Femur (tissue), 1 donor: ENCODE measurements at regions not wholly inside any gene's neighbourhood (a gene's known extent, or its start where the extent isn't known, plus 50 kb on each side); places are given as distances from the start of the nearest gene placed in this dataset.

Experiments used
- DNase-seq: peaks from one replicate; pipeline ENCODE4 v3.0.0-alpha.2; 2017

DNA sequence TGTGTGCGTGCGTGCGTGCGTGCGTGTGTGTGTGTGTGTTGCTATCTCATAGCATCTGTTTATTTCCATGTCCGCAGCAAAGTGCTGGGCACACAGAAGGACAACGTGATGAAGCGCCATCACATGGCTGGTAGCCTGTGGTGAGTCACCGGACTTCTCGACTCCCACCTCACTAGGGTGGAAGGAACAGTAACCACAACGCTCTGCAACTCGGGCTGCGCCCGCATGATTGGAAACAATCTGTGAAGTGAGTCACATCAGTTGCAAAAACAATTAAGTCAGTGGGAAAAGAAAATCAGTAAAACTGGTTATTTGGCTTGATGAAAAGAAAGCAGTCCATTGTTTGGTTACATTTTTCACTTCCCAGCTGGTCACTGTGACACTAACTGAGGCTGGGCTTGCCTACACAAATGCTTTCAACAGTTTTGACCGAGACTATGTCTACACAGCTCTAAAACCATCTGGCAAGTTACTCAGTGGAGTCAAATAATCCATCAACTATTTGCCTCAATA, 437.3 kb upstream of the CADM1 start:
- no peak for DNase-seq

DNA sequence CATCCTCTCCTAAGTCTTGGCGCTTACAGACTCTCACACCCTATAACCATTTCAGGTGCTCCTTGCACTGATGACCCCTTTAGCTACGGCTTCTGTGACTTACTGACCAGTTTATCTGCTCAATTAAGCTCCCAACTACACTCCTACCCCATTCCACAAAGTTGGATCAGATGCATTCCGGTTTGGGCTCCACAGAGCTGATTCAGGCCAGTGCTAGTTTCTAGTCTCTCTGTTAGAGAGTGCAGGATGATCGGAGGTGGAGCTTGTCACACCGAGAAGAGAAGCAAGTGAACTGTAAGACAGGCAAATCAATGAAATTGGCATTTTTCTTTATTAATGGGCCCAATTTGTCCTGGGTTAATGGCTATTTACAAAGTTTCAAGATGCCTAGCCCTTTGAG, 436.8 kb upstream of the CADM1 start:
- DNase-seq, result no peak

DNA sequence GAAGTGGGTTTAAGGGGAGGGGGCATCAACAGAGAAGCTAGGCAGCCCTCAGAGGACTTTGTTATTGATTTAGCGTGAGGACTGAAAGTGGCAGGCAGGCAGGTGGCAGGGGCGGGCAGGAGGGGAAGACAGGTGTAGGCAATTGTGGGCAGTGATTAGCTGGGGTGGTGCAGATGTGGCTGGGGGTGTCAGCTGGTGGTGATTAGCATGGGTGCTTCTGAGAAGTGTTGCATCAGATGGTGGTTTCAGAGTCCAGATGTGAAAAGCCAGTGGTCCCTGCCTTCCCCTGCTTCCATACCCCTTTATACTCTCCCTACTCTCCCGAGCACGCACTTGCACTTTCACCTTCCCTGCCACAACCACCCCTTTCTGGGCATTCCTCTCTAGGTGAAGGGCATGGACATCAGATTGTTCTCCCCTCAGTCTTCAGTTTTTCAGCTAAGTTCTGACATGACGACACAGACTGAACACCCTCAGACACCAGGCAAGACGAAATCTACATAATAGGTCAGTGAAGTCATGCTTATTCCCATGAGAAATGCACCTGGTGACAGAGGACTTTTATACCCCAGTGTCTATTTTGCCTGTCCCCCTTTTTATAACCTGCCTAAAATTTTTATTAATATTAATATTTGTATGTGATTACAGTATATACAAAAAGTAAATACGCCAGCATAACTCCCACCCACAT, 435.7 kb upstream of the CADM1 start:
- DNase-seq, result no peak

DNA sequence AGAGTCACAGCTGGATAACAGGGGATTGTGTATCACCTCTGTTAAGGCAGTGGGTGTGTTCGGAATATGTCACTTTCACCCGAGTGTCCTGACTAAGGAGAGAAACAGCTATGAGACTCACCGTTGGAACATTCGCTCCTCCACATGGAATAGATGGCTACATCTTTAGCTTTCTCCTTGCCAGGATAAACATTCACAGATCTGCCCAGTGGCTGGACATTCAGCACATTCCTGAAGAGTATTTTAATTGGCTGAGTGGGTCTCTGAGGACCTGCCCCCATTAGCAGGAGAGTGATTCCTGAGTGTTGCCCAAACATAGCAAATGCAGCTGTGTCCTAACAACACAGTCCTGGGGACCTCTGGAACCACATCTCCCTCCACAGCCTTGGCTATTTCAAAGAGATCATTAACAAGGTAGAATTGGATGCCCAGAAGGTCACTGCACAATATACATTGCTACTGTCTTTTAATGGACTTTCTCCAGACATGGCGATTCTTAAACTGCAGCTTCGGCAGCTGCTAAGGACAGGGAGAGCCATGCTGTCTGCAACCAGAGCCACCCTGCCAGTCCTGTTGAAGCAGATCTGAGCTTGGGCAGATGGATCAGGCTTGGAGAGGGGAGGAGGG, 435.0 kb upstream of the CADM1 start:
- no peak for DNase-seq

DNA sequence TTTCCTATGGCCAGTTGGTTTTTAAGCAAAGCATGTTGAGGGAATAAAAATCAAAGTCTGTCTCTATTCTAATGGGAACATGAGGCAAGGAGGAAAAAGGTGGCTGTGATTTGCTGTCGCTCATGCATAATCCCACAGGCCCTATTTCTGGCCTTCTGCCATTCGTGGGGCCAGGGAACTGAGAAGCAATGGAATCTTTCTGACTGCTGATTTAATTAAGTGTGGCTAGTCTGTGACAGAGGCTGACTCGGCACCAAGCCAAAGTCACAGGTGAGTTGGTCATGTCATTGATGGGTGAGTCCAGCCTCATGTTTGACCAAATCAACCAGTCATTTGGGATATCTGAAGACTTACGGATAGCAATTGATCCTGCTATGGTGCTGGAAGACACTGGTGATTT, 429.3 kb upstream of the CADM1 start:
- no peak for DNase-seq

DNA sequence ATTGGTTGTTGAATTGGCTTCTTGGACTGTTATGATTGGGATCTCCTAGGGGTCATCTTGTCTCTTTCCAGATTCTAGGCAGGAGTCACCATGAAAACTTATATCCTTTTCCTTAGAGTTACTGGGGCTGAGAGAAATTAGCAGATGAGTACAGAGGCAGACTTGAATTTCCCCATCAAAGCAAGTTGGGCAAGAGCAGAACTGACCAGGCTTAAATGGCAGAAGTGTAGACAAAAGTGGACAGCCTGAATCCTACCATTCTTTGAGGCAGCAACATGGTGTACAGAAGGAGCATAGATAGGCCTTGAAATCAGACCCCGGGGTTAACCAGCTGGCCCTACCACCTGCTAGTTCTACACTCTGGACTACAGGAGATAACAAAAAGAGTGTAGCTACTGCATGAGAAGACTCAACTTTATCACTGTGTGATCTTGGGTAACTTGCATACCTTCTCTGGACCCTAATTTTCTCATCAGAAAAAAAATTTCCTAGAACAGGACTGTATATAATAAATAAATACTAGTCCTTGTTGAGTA, 427.4 kb upstream of the CADM1 start:
- DNase-seq, result no peak

GRCh38 chr11:115930886-115931547, 426.8 kb upstream of the CADM1 start:
- no peak for DNase-seq

GRCh38 chr11:115930291-115930690, 426.1 kb upstream of the CADM1 start:
- DNase-seq, result no peak

GRCh38 chr11:115929618-115930129, 425.5 kb upstream of the CADM1 start:
- no peak for DNase-seq

DNA sequence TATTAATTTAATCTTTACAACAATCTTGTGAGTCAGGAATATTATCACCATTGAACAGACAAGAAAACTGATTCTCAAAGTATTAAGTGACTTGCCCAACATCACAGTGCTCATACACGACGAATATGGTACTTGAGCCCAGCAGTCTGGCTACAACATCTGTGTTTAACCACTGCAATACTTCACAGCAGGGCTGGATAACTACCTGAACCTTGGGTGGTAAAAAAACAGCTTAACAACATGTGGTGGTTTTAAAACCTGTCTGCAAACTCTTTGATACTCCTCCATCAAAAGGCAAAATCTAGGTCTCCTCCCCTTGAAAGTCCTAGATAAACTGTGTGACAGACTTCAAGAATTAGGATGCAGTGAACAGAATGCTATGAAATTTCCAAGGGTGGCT, 424.6 kb upstream of the CADM1 start:
- DNase-seq, result no peak

GRCh38 chr11:115927823-115928329, 423.7 kb upstream of the CADM1 start:
- no peak for DNase-seq

- no peak for DNase-seq
Observed at GRCh38 chr11:115926601-115927000, 422.4 kb upstream of the CADM1 start.

GRCh38 chr11:115926138-115926537, 421.9 kb upstream of the CADM1 start:
- DNase-seq, result no peak

DNA sequence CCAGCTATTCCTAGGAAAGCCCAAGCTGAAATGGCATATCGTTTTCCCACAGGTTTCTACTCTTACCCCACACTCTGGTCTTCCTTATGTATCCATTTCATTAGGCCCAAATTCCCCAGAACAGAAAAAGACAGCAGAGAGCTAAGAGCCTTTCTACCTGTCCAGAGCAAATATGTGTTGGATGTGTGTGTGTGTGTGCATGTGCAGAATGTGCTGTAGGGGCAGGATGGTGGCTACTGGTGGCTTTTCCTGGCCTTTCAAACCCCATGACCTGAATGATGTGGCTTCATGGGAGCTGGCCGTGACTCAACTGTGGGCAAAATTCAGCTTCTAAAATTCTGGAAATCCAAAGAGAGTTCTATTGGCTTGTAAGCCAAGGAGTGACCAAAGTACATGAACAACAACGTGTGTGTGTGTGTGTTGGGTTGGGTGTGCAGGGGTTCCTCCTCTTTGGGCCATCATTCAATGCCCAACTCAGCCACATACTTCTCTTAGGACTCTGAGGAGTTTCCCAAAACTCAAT, 421.4 kb upstream of the CADM1 start:
- no peak for DNase-seq

DNA sequence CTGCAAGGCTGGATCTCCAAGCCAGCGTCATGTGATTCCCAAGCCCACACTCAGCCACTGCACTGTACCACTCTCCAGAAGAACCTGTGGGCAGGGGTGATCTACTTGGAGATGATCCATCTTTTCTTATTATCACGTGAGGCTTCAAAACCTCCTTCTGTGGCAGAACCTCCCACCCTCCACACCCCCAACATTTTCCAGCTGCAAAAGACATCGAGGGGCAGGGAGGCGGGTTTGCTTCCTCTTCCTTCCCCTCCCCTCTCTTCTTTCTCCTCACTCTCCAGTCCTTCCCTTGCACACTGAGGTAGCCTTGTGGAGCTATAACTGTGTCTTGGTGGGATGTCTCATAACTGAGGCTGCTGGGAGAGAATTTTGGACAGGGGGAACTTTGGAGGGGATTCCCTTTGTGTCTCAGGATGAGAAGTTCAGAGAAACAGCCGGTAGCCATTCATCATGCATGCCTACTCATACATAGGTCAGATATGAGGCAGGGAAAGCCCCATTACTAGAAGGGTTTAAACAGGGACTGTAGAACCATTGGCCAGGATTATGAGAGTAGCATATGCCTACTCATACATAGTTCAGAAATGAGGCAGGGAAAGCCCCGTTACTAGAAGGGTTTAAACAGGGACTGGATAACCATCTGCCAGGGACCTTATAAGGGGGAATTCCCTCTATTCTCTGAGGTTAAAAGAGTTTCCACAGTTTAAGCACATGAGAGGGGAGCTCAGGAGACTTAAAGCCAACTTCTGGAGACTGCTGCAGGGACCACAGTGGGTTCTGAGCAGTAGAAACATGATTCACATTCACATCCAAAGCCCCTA, 420.7 kb upstream of the CADM1 start:
- no peak for DNase-seq

- no peak for DNase-seq
Observed at GRCh38 chr11:115922876-115923275, 418.7 kb upstream of the CADM1 start.

- DNase-seq, result no peak
Observed at GRCh38 chr11:115921986-115922385, 417.8 kb upstream of the CADM1 start.

DNA sequence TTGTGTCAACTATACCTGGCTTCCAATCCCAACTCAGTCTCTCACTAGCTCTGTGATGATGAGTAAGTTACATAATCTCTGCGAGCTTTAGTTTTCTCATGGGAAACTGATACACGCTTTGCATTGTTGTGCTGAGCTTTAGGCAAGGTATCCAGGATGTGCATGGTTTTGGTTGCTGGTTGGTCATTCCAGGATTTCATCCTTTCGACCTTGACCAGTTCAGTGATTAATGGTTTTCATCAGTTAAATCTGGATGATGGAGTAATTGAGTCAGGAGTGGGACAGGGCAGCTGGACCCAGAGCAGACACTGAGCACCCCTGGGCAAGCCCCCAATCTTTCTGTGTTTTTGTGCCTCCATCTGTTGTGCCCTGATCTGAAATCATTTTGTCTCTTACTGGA, 417.3 kb upstream of the CADM1 start:
- DNase-seq, result no peak

DNA sequence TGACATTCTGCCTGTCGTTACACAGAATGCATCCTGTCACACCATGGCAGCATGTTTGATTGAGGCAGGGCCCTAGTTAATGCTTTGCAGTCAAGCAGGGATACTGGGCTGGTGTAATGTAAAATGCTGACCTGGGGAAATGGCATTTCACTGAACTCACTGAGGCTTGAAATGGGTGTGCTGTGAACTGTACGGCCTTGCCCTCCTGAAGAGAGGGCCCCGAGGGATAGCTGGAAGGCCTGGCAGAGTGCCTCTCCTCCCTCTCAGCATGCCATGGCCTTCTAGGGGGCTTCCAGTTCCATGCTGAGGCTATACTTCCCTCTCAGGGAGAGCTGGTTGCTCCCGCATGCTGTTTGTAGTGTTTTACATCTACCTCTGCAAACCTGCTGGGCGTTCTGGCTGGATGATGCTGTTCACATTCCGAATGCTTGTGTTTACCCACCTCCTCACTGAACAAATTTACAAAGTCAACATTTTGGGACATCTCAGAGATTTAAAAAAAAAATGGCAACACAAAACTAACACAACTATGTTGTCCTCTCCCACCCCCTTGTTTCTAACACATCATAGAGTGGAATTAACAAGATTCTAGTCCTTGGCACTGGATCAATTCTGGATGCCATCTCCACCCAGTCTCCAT, 416.7 kb upstream of the CADM1 start:
- no peak for DNase-seq

DNA sequence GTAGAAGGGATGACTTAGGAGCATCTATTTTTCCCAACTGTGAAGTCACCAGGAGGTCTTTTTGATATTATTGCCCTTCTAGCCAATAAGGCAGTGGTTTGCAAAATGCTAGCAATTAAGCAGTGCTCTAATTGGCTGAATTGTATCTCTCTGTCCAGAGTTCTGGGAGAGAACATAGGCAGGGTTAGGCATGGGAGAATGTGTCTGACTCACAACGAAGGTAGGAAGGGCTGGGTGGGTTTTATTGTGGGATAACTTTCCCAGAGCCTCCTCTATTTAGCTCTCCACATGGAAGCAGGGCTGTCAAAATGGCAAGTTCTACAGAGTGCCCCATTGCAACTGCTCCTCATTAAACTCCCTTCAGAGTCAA, 415.9 kb upstream of the CADM1 start:
- DNase-seq, result no peak

DNA sequence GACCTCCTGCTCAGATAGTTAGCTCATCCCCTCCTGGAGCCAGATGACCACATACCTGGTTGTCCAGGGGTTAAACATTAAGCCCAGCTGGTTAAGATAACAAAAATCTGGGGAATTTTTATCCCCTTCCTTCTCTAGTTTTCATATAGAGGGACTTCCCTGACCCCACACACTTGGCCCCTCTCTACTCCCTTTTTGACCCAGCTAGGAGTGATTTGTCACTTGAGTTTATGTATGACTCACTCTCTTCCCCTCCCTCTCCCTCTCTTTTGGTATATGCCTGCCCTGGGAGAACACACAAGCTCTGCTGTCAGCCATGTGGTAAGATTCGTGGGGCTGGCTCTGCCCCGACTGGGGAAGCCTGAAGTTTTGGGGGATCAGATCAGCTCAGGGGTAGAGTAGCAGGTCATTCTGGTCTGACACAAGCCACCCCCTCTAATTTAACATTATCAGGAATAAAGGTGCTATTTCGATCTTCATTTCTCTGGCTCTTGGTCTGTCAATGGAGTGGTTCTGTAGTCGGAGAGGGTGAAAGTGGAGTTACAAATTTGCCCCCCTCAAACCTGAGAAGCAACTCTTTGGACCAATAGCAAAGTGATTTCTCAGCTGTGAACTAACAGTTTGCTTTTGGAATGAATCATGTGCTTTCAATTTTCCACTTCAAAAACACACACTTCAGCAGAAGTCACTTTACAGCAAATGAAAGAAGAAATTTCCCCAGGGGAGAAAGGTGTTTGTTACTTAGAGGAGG, 415.3 kb upstream of the CADM1 start:
- DNase-seq, result no peak
